Lower lobe of right lung (tissue), 2 donors: ENCODE measurements at regions not wholly inside any gene's neighbourhood (a gene's known extent, or its start where the extent isn't known, plus 50 kb on each side); places are given as distances from the start of the nearest gene placed in this dataset.
"Not testable (repeated sequence)": the region's sequence is repeated elsewhere in the genome, so short reads cannot be mapped to it uniquely, and the experiment has no call there.

Experiments
- ATAC-seq, 2 donors: fragments of 200-7000 bp; cut with Tn5 transposase; one replicate each; pipeline ENCODE4 v1.9.1; 2020 to 2022; ENCODE audit warnings: mild to moderate bottlenecking in 2 of 2, moderate library complexity in 2 of 2
- DNase-seq: peaks from one replicate; pipeline ENCODE4 v3.0.0-alpha.2; 2020
- H3K27ac ChIP-seq: fragments of 200-600 bp; one replicate; pipeline ENCODE4 v1.8.0; 2022
- H3K27me3 ChIP-seq: fragments of 200-600 bp; one replicate; pipeline ENCODE4 v1.8.0; 2022; ENCODE audit warnings: low read depth
- H3K36me3 ChIP-seq: fragments of 200-600 bp; one replicate; pipeline ENCODE4 v1.8.0; 2022; ENCODE audit warnings: mild to moderate bottlenecking
- H3K4me1 ChIP-seq: fragments of 200-600 bp; one replicate; pipeline ENCODE4 v1.8.0; 2022
- H3K4me3 ChIP-seq: fragments of 200-600 bp; one replicate; pipeline ENCODE4 v1.8.0; 2022; ENCODE audit warnings: mild to moderate bottlenecking
- H3K9me3 ChIP-seq: fragments of 200-600 bp; one replicate; pipeline ENCODE4 v1.8.0; 2022
- intact Hi-C: fragments of 100-400 bp; cut with DNase I; formaldehyde crosslinking; loops from one replicate; pipeline ENCODE4 v1.11.0; 2022
- TF ChIP-seq, protein P1 (sequence below): fragments of 200-600 bp; IDR thresholded peaks from one replicate; pipeline ENCODE4 v1.8.0; 2022; ENCODE audit warnings: antibody characterized with exemption, mild to moderate bottlenecking
- donor health status: DM: no; HTN: yes; CAD: no; lungs with severe emphysema.

DNA sequence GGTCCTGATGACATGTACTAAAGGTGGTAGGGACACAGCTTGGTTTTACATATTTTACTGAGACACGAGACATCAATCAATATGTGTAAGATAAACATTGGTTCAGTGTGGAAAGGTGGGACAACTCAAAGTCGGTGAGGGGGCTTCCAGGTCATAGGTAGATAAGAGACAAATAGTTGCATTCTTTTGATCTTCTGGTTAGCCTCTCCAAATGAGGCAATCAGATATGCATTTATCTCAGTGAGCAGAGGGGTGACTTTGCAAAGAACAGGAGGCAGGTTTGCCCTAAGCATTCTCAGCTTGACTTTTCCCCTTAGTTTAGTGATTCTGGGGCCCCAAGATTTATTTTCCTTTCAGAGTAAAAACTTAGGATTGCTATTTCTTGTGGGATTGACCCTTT lies 706.9 kb downstream of the GLUD2 start:
- Histone ChIP-seq H3K4me3 (no peak overlapping the region), H3K27me3 (no peaks in the 10 kb centered on the region), H3K9me3 (no peaks in the 10 kb centered on the region), H3K27ac (no peak overlapping the region), H3K36me3 (no peaks in the 10 kb centered on the region), H3K4me1 (no peaks in the 10 kb centered on the region)
- TF ChIP-seq, protein P1, sequence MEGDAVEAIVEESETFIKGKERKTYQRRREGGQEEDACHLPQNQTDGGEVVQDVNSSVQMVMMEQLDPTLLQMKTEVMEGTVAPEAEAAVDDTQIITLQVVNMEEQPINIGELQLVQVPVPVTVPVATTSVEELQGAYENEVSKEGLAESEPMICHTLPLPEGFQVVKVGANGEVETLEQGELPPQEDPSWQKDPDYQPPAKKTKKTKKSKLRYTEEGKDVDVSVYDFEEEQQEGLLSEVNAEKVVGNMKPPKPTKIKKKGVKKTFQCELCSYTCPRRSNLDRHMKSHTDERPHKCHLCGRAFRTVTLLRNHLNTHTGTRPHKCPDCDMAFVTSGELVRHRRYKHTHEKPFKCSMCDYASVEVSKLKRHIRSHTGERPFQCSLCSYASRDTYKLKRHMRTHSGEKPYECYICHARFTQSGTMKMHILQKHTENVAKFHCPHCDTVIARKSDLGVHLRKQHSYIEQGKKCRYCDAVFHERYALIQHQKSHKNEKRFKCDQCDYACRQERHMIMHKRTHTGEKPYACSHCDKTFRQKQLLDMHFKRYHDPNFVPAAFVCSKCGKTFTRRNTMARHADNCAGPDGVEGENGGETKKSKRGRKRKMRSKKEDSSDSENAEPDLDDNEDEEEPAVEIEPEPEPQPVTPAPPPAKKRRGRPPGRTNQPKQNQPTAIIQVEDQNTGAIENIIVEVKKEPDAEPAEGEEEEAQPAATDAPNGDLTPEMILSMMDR: no peak
- no peak for DNase-seq
- intact Hi-C loops: no loop called here
- no peak for ATAC-seq

DNA sequence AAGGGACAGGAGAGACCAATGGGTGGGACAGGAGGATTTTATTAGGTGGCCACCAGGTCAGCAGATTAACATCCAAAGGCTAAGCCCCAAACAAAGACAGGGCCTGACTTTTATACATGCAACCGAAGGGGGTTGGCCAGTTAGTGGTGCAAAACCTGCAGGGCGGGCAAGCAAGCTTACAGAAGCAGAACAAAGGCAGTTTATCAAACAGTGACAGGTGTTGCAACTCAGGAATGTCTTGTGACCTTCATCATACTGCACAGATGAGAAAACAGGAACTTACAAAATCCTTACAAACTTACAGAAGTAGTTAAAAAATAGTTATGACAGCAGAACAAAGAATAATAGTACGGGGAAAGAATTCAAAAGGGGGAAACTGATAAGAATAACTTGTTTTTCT lies 708.1 kb downstream of the GLUD2 start:
- no peak for ATAC-seq
- Histone ChIP-seq H3K27me3 (no peaks in the 10 kb centered on the region), H3K4me1 (no peaks in the 10 kb centered on the region), H3K27ac (no peak overlapping the region), H3K4me3 (no peak overlapping the region), H3K36me3 (no peaks in the 10 kb centered on the region), H3K9me3 (no peaks in the 10 kb centered on the region)
- TF ChIP-seq, protein P1: no peak
- intact Hi-C loops: no loop called here
- DNase-seq: no peak

DNA sequence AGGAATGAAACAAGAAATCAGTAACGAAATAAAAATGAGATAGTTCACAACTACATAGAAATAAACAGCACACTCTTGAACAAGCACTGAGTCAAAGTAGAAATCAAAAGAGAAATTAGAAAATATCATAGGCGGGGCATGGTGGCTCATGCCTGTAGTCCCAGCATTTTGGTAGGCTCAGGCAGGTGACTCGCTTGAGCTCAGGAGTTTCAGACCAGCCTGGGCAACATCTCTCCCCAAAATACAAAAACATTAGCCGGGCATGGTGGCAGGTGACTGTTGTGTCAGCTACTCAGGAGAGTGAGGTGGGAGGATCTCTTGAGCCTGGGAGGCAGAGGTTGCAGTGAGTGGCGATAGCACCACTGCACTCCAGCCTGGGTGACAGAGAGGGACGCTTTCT lies 714.4 kb downstream of the GLUD2 start:
- DNase-seq (no peak), ATAC-seq (no peak)
- TF ChIP-seq, protein P1: no peak
- H3K4me3 ChIP-seq: no peak overlapping the region
- H3K9me3 ChIP-seq: no peaks in the 10 kb centered on the region
- intact Hi-C loops: no loop called here
- no peaks in the 10 kb centered on the region for H3K36me3 ChIP-seq
- H3K4me1 ChIP-seq: no peaks in the 10 kb centered on the region
- no peaks in the 10 kb centered on the region for H3K27me3 ChIP-seq
- H3K27ac ChIP-seq: no peak overlapping the region

- Histone ChIP-seq H3K27ac (no peak overlapping the region), H3K4me1 (no peaks in the 10 kb centered on the region), H3K9me3 (no peaks in the 10 kb centered on the region), H3K27me3 (no peaks in the 10 kb centered on the region), H3K4me3 (no peak overlapping the region), H3K36me3 (no peaks in the 10 kb centered on the region)
- DNase-seq (no peak), ATAC-seq (no peak)
- TF ChIP-seq, protein P1: no peak
- intact Hi-C loops: no loop called here
These were observed 716.3 kb downstream of the GLUD2 start for GRCh38 chrX:121763671-121764070.

GRCh38 chrX:121768210-121768609 lies 720.8 kb downstream of the GLUD2 start:
- H3K4me3 ChIP-seq, H3K27me3 ChIP-seq, H3K9me3 ChIP-seq, H3K27ac ChIP-seq, DNase-seq, H3K36me3 ChIP-seq, H3K4me1 ChIP-seq, ATAC-seq, intact Hi-C loops: not testable (repeated sequence)

DNA sequence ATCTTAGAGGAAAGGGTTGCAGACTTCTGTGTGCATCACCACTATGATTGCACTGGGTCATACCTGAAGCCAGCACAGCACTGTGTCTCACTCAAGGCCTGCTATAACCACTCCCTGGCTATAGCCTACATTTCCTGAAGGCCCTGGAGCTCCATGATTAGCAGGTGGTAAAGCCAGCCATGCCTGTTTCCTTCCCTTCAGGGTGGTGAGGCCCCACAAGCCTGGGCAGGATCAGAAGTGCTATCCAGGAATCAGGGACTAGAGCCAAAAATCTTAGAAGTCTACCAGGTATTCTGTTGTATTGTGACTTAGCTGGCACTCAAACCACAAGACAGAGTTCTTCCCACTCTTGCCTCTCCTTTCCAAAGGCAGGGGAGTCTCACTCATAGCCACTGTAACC lies 734.6 kb downstream of the GLUD2 start:
- Histone ChIP-seq H3K27ac (no peak overlapping the region), H3K4me1 (no peaks in the 10 kb centered on the region), H3K9me3 (no peaks in the 10 kb centered on the region), H3K36me3 (no peaks in the 10 kb centered on the region), H3K27me3 (no peaks in the 10 kb centered on the region), H3K4me3 (no peak overlapping the region)
- DNase-seq (no peak), ATAC-seq (no peak)
- TF ChIP-seq, protein P1: no peak
- intact Hi-C loops: no loop called here
